Ovary (tissue), 7 donors: ENCODE measurements at regions not wholly inside any gene's neighbourhood (a gene's known extent, or its start where the extent isn't known, plus 50 kb on each side); places are given as distances from the start of the nearest gene placed in this dataset.
"Not testable (repeated sequence)": the region's sequence is repeated elsewhere in the genome, so short reads cannot be mapped to it uniquely, and the experiment has no call there.

Source experiments
- DNase-seq, 5 donors: peaks; one replicate each; pipeline ENCODE4 v3.0.0-alpha.2; 2019 to 2020
- H3K27ac ChIP-seq, 2 donors: fragments of 200-600 bp; one replicate each; pipeline versions ENCODE4 v1.5.1 to v1.8.0; 2019 to 2022
- H3K27me3 ChIP-seq: fragments of 200-600 bp; one replicate; pipeline ENCODE4 v1.8.0; 2022
- H3K36me3 ChIP-seq: fragments of 200-600 bp; sonication (generic); one replicate; pipeline ENCODE4 v1.5.1; 2019
- H3K4me1 ChIP-seq: one replicate; pipeline ENCODE4 v1.8.1; 2013; ENCODE audit warnings: mild to moderate bottlenecking, moderate library complexity; ENCODE audit not compliant: insufficient read depth
- H3K4me3 ChIP-seq: fragments of 200-600 bp; sonication (generic); one replicate; pipeline ENCODE4 v1.5.1; 2017
- H3K9me3 ChIP-seq, 2 donors: fragments of 200-600 bp in 1 of 2; sonication (generic) in 1 of 2; one replicate each; pipeline versions ENCODE4 v1.5.1 to v1.8.1; 2013 to 2019; ENCODE audit warnings: mild to moderate bottlenecking in 1 of 2, moderate library complexity in 1 of 2
- CTCF ChIP-seq, 3 donors: fragments of 450-650 bp in 2 of 3; fragments of 200-600 bp in 1 of 3; IDR thresholded peaks; one replicate each; pipeline versions ENCODE4 v1.5.1 to v1.8.0; 2016 to 2022; ENCODE audit warnings: antibody characterized with exemption in 3 of 3, mild to moderate bottlenecking in 1 of 3
- EP300 ChIP-seq: sonication (generic); formaldehyde crosslinking; IDR thresholded peaks from one replicate; pipeline ENCODE4 v1.6.1; 2017; ENCODE audit warnings: antibody characterized with exemption
- POLR2A ChIP-seq: fragments of 450-650 bp; IDR thresholded peaks from one replicate; pipeline ENCODE4 v1.6.1; 2017; ENCODE audit warnings: antibody characterized with exemption, mild to moderate bottlenecking, moderate library complexity
- WGBS, 3 donors: extraction: QIAGEN DNeasy Blood & Tissue Kit in 1 of 3; methylation state at CpG; one replicate each; pipeline versions ENCODE4 v1.1.5 to v1.1.7; 2013 to 2017; 5-methylcytosine and 5-hydroxymethylcytosine counted together
- intact Hi-C, 4 donors: fragments of 100-400 bp; cut with DNase I; formaldehyde crosslinking; loops; one replicate each; pipeline versions ENCODE4 v1.11.0 to v1.15.1; 2022 to 2023
- donor health status: DM: no; HTN: no; CAD: no; lungs with moderate emphysema.
- donor health status: DM: no; HTN: no; CAD: no.
- donor health status: Bipolar disorder and iron deficiency.
- donor health status: DM: no; HTN: no; CAD: no.
- donor health status: DM: yes; HTN: yes; CAD: no.

DNA sequence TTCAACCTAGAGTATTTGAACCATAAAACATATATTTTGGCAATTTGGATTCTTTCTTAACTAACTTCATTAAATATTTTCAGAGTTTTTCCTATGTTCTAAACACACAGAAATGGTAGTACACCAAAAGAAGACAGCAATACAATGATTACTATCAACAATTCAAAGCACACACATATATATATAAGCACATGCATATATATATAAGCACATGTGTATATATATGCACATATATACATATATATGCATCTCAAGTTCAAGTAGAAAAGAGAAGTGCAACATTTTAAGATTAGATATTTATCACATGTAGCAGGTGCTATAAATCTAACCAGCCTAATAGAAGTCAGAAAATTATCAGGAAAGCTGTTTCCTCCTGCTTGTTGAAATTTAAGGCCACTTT, 320.9 kb upstream of the FSIP2 start:
- no peak for DNase-seq

GRCh38 chr2:185424958-185425629, 313.5 kb upstream of the FSIP2 start:
- H3K27ac ChIP-seq, H3K36me3 ChIP-seq, H3K27me3 ChIP-seq, H3K9me3 ChIP-seq, H3K4me3 ChIP-seq, intact Hi-C loops, H3K4me1 ChIP-seq: not testable (repeated sequence)
- WGBS, 3 donors, result 73 to 85% (median 80%) methylated on average over 32 to 33 of the region's 33 CpGs
- peak in 1 of 5 donors; percentile 8 for DNase-seq

More for the DNA sequence above, 320.9 kb upstream of the FSIP2 start:
- Histone ChIP-seq H3K9me3 (no peaks in the 10 kb centered on the region), H3K36me3 (no peaks in the 10 kb centered on the region), H3K4me3 (no peak overlapping the region), H3K27me3 (no peaks in the 10 kb centered on the region), H3K27ac (no peak overlapping the region), H3K4me1 (no peaks in the 10 kb centered on the region)
- TF ChIP-seq POLR2A (no peak), EP300 (no peak), CTCF (IDR thresholded peaks at IDR 0.05) (no peak)
- intact Hi-C loops, result no loop called here

DNA sequence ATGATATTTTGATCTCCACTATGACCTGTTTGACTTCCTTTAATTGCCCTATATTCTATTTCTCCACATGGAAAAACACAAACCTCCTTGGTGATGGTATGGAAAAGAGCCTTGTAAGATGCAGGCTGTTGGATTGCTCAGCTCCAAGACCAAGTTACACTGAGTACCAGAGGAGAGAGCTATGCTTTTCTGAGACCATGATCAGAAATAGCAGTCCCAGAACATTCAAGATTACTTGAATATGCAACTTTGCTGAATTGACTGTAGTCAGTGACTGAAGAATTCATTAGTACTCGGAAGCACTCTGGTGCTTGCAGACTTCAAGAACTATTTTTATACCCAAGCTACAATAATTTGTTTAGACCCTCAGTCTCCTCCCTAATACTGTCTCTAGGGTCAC, 310.6 kb upstream of the FSIP2 start:
- Histone ChIP-seq H3K27ac (no peak overlapping the region), H3K9me3 (no peaks in the 10 kb centered on the region), H3K4me1 (no peaks in the 10 kb centered on the region), H3K36me3 (no peaks in the 10 kb centered on the region), H3K27me3 (no peaks in the 10 kb centered on the region), H3K4me3 (no peak overlapping the region)
- TF ChIP-seq CTCF (IDR thresholded peaks at IDR 0.05), result no peak
- WGBS, 3 donors, result 28 to 91% (median 51%) methylated on average over 1 of the region's 1 CpG
- no peak for DNase-seq
- intact Hi-C loops, result no loop called here

DNA sequence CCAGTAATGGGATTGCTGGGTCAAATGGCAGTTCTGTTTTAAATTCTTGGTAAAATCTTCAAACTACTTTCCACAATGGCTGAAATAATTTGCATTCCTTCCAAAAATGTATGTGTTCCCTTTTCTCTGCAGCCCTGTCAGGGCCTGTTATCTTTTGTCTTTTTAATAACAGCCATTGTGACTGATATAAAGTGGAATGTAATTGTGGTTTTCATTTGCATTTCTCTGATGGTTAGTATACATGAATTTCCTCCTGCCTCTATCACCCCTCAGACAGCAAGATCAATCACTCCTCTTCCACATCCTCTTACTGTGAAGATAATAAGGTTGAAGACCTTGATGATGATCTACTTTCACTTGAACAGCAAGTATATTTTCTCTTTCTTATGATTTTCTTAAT, 304.8 kb upstream of the FSIP2 start:
- Histone ChIP-seq H3K36me3 (no peaks in the 10 kb centered on the region), H3K27ac (no peak overlapping the region), H3K4me3 (no peak overlapping the region), H3K9me3 (no peaks in the 10 kb centered on the region), H3K4me1 (no peaks in the 10 kb centered on the region), H3K27me3 (no peaks in the 10 kb centered on the region)
- no peak for DNase-seq
- no peak for TF ChIP-seq POLR2A
- TF ChIP-seq CTCF (IDR thresholded peaks at IDR 0.05), result no peak
- no peak for TF ChIP-seq EP300
- intact Hi-C loops, result no loop called here

GRCh38 chr2:185436787-185437372, 301.7 kb upstream of the FSIP2 start:
- intact Hi-C loops, result no loop called here
- Histone ChIP-seq H3K9me3 (no peaks in the 10 kb centered on the region), H3K4me1 (no peaks in the 10 kb centered on the region), H3K27me3 (no peaks in the 10 kb centered on the region), H3K36me3 (no peaks in the 10 kb centered on the region), H3K4me3 (no peak overlapping the region), H3K27ac (no peak overlapping the region)
- TF ChIP-seq EP300 (no peak), CTCF (IDR thresholded peaks at IDR 0.05) (no peak), POLR2A (no peak)
- no peak for DNase-seq
